ENCODE measurements at regions not wholly inside any gene's neighbourhood (a gene's known extent, or its start where the extent isn't known, plus 50 kb on each side); places are given as distances from the start of the nearest gene placed in this dataset.

DNA sequence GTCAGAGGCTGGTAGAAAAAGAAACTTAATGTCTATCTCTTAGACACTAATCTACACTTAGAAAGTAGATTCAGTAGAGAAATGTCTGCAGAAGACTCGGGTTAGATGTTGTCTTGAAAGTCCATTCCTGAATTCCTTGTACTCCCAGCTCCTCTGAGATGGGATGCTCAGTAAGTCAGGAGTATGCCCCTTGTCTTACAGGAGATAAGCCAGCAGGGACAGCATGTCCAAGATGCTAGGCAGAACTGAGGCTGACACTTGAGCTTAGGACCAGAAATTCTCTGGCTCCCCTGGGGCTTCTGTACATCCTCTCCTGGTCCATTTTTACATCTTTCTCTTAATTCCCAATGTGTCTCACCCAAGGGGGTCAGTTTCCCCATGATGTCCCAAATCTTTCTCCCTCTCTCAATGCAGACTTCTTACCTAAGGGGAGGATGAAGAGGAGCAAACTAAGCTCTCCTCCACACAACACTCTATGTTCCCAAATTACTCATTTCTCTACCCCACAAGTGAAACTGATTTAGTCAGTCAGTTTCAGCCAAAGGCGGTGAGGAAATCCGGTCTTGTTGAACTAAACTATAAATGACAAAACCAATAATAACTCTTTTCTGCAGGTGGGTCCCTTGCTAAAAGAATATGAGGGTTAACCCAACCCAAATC lies 558.2 kb upstream of the DIPK2B start:
- no peak for TF ChIP-seq POLR2AphosphoS5 (IDR thresholded peaks at IDR 0.05; ENCODE audit: low read depth, low read length)
- no peak; the same call in 1 of the 2 replicates for TF ChIP-seq POLR2A (IDR thresholded peaks at IDR 0.05; ENCODE audit: low read depth, low read length)
- TF ChIP-seq TAF1 (IDR thresholded peaks at IDR 0.05; ENCODE audit: low read depth, low read length): no peak
- TF ChIP-seq POU2F2 (IDR thresholded peaks at IDR 0.05; ENCODE audit: low read depth, low read length): 0 out of 2 replicates have a peak, but pooled peaks have one; percentile 30
